HCT116 (cell line): ENCODE measurements at regions not wholly inside any gene's neighbourhood (a gene's known extent, or its start where the extent isn't known, plus 50 kb on each side); places are given as distances from the start of the nearest gene placed in this dataset.

Experiments used
- ATAC-seq: fragments of 200-7000 bp; cut with Tn5 transposase; 2 replicates; pipeline ENCODE4 v1.9.1; 2020; ENCODE audit warnings: mild to moderate bottlenecking, moderate library complexity
- BruUV-seq: library from RNA; stranded (reverse); fragments of 400-500 nt; replicated peaks from 2 replicates; lab custom pipeline; 2021; lab: Mats Ljungman, UMichigan
- CTCF ChIA-PET: fragments of 300-600 bp; sonication (Branson Sonifier 250); formaldehyde crosslinking; loops from one replicate; lab custom pipeline; 2021; ENCODE audit warnings: antibody characterized with exemption; lab: Charles Lee
- POLR2A ChIA-PET: fragments of 300-600, 350-600 bp; sonication (Branson Sonifier 250); formaldehyde crosslinking; loops from one replicate; lab custom pipeline; 2021; ENCODE audit warnings: antibody characterized with exemption; lab: Charles Lee
- RAD21 ChIA-PET, 2 experiments: fragments of 300-600 bp; sonication (Branson Sonifier 250); formaldehyde crosslinking; loops; one replicate each; lab custom pipeline; 2023; ENCODE audit warnings: low total read pairs in 2 of 2; ENCODE audit not compliant: uncharacterized antibody in 2 of 2, unreplicated experiment in 2 of 2, low non-redundant PET in 1 of 2; lab: Charles Lee
- DNase-seq: peaks from one replicate; pipeline ENCODE4 v3.0.0-alpha.2; 2010; ENCODE audit warnings: low read depth, low spot score
- H2AFZ ChIP-seq: fragments of 200-600 bp; shearing (Covaris generic), sonication (generic); 2 replicates; pipeline ENCODE4 v1.6.1; 2017; ENCODE audit warnings: low read depth, mixed run types, mixed read lengths, antibody characterized with exemption, low read length; ENCODE audit not compliant: poor library complexity, severe bottlenecking
- H3K27ac ChIP-seq: 2 replicates; pipeline ENCODE4 v1.5.1; 2012; ENCODE audit warnings: low read depth, low read length
- H3K27me3 ChIP-seq: fragments of 200-600 bp; sonication (generic); 2 replicates; pipeline ENCODE4 v1.6.1; 2016; ENCODE audit warnings: mixed run types, low read length, mixed read lengths; ENCODE audit not compliant: insufficient read depth
- H3K36me3 ChIP-seq, 2 experiments: fragments of 200-500 bp in 1 of 2; fragments of 200-600 bp in 1 of 2; sonication (Bioruptor generic) in 1 of 2; sonication (generic) in 1 of 2; 2 replicates each; pipeline versions ENCODE4 v1.5.1 to v1.6.1; 2014 to 2016; ENCODE audit warnings: low read length in 2 of 2, inconsistent platforms in 1 of 2, mixed read lengths in 1 of 2, mixed run types in 1 of 2; ENCODE audit not compliant: insufficient read depth in 2 of 2, control insufficient read depth in 1 of 2
- H3K4me1 ChIP-seq, 2 experiments: fragments of 200-600 bp in 1 of 2; sonication (generic) in 1 of 2; 2 replicates each; pipeline versions ENCODE4 v1.5.1 to v1.6.1; 2012 to 2017; ENCODE audit warnings: low read length in 2 of 2, inconsistent platforms in 1 of 2, mild to moderate bottlenecking in 1 of 2, mixed read lengths in 1 of 2, mixed run types in 1 of 2, moderate library complexity in 1 of 2; ENCODE audit not compliant: insufficient read depth in 2 of 2, control insufficient read depth in 1 of 2
- H3K4me2 ChIP-seq: fragments of 200-600 bp; sonication (generic); 2 replicates; pipeline ENCODE4 v1.6.1; 2017; ENCODE audit warnings: mixed run types, low read length, mixed read lengths
- H3K4me3 ChIP-seq, 2 experiments: fragments of 200-600 bp in 1 of 2; sonication (generic) in 1 of 2; replicated peaks in 1 of 2; 2 replicates each; pipeline ENCODE4 v1.5.1; 2011 to 2016; ENCODE audit warnings: low read length in 2 of 2, control low read depth in 1 of 2, low read depth in 1 of 2, mild to moderate bottlenecking in 1 of 2, mixed read lengths in 1 of 2, mixed run types in 1 of 2
- H3K79me2 ChIP-seq: fragments of 200-600 bp; sonication (generic); 2 replicates; pipeline ENCODE4 v1.6.1; 2017; ENCODE audit warnings: mild to moderate bottlenecking, mixed run types, low read length, moderate library complexity, mixed read lengths; ENCODE audit not compliant: insufficient read depth
- H3K9ac ChIP-seq: fragments of 200-600 bp; sonication (generic); 2 replicates; pipeline ENCODE4 v1.6.1; 2016; ENCODE audit warnings: low read length, mixed read lengths
- H3K9me2 ChIP-seq: fragments of 200-600 bp; sonication (generic), shearing (Covaris generic); 2 replicates; pipeline ENCODE4 v1.6.1; 2017; ENCODE audit warnings: mixed run types, mild to moderate bottlenecking, moderate library complexity; ENCODE audit not compliant: insufficient read depth
- H3K9me3 ChIP-seq, 2 experiments: fragments of 200-500 bp in 1 of 2; fragments of 200-600 bp in 1 of 2; sonication (Bioruptor generic) in 1 of 2; sonication (generic) in 1 of 2; 2 replicates each; pipeline ENCODE4 v1.6.1; 2014 to 2017; ENCODE audit warnings: low read length in 2 of 2, mixed read lengths in 2 of 2, inconsistent platforms in 1 of 2, low read depth in 1 of 2, mild to moderate bottlenecking in 1 of 2, mixed run types in 1 of 2, moderate library complexity in 1 of 2; ENCODE audit not compliant: control insufficient read depth in 1 of 2, insufficient read depth in 1 of 2
- H4K20me1 ChIP-seq: fragments of 200-600 bp; sonication (generic), shearing (Covaris generic); 2 replicates; pipeline ENCODE4 v1.6.1; 2017; ENCODE audit warnings: mixed run types, mild to moderate bottlenecking, moderate library complexity; ENCODE audit not compliant: insufficient read depth
- CEBPB ChIP-seq: IDR thresholded peaks from 2 replicates; pipeline ENCODE4 v1.6.1; 2012; ENCODE audit warnings: low read depth
- EGR1 ChIP-seq: IDR thresholded peaks from 2 replicates; pipeline ENCODE4 v1.6.1; 2012; ENCODE audit warnings: low read depth
- EZH2 ChIP-seq: fragments of 200-600 bp; sonication (generic); IDR thresholded peaks from 2 replicates; pipeline ENCODE4 v1.6.1; 2017; ENCODE audit warnings: antibody characterized with exemption, mixed run types
- FOSL1 ChIP-seq: IDR thresholded peaks from 2 replicates; pipeline ENCODE4 v1.6.1; 2012; ENCODE audit warnings: low read depth
- JUND ChIP-seq: IDR thresholded peaks from 2 replicates; pipeline ENCODE4 v1.6.1; 2012
- POLR2A ChIP-seq: IDR thresholded peaks from 2 replicates; pipeline ENCODE4 v1.7.0; 2011; ENCODE audit warnings: borderline replicate concordance; ENCODE audit not compliant: insufficient read depth, insufficient read length; ENCODE audit errors: extremely low read depth
- SP1 ChIP-seq: IDR thresholded peaks from 2 replicates; pipeline ENCODE4 v1.6.1; 2012; ENCODE audit warnings: low read depth
- TCF7L2 ChIP-seq: IDR thresholded peaks from 2 replicates; pipeline ENCODE4 v1.7.0; 2011; ENCODE audit warnings: borderline replicate concordance, inconsistent platforms; ENCODE audit not compliant: insufficient read depth, insufficient read length; ENCODE audit errors: extremely low read depth
- ZNF274 ChIP-seq: fragments of 200-500 bp; sonication (Bioruptor generic); IDR thresholded peaks from 2 replicates; pipeline ENCODE4 v1.6.1; 2014; ENCODE audit warnings: mild to moderate bottlenecking, low read depth, low read length, inconsistent platforms
- intact Hi-C: fragments of 100-400 bp; cut with micrococcal nuclease; formaldehyde crosslinking; loops from 2 replicates; pipeline ENCODE4 v1.10.0; 2022
- TF ChIP-seq, protein P1 (sequence below): IDR thresholded peaks from 2 replicates; pipeline ENCODE4 v1.6.1; 2012; ENCODE audit warnings: low read depth
- TF ChIP-seq, protein P2 (sequence below), 3 experiments: fragments of 200-600 bp in 1 of 3; sonication (generic) in 1 of 3; IDR thresholded peaks in 2 of 3; conservative IDR thresholded peaks in 1 of 3; 2 replicates each; pipeline ENCODE4 v1.5.1; 2012 to 2017; ENCODE audit warnings: low read depth in 2 of 3, low read length in 2 of 3, antibody characterized with exemption in 1 of 3, borderline replicate concordance in 1 of 3, control low read depth in 1 of 3, mild to moderate bottlenecking in 1 of 3, mixed read lengths in 1 of 3, mixed run types in 1 of 3, moderate library complexity in 1 of 3; ENCODE audit not compliant: insufficient read depth in 1 of 3
- TF ChIP-seq, protein P3 (sequence below): IDR thresholded peaks from 2 replicates; pipeline ENCODE4 v1.6.1; 2011; ENCODE audit warnings: mild to moderate bottlenecking, low read length, moderate library complexity; ENCODE audit not compliant: insufficient replicate concordance; ENCODE audit errors: extremely low read depth
- TF ChIP-seq, protein P4 (sequence below): IDR thresholded peaks from 2 replicates; pipeline ENCODE4 v1.6.1; 2012

DNA sequence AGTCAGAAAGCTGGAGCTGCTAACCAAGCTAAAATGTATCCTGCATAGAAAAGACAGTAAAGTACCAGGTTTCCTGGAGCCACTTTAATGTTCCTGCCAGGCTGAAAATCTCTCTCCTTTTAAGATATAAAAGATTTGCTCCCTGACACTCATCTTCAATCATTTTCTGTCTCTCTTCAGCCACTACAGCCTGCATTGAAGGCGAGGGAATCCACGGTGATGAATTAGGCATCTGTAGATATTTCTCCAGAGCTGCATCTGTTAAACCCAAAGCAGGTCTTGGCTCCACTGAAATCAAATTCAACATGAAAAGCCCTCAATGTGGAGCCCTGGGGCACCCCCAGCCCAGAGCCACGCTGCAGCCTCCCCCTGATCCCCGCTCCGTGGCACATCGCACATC lies 94.7 kb upstream of the CRHR1 start:
- intact Hi-C loops = no loop called here
- ChIA-PET POLR2A (no interaction called here), RAD21 (no interaction called here), CTCF (no interaction called here)
- Histone ChIP-seq H3K79me2 (no peaks in the 10 kb centered on the region), H3K4me1 (no peaks in the 10 kb centered on the region), H3K27ac (no peak overlapping the region), H3K9me3 (no peaks in the 10 kb centered on the region), H2AFZ (no peak overlapping the region), H3K36me3 (no peaks in the 10 kb centered on the region), H3K4me3 (no peak overlapping the region), H3K9me2 (no peaks in the 10 kb centered on the region), H4K20me1 (no peaks in the 10 kb centered on the region), H3K27me3 (peaks cover 27% of the 10 kb centered on the region), H3K4me2 (no peak overlapping the region), H3K9ac (no peak overlapping the region)
- BruUV-seq = no TSS peak
- TF ChIP-seq POLR2A (no peak), SP1 (no peak), EGR1 (no peak), FOSL1 (no peak), CEBPB (no peak), JUND (no peak), TCF7L2 (no peak), EZH2 (no peak), ZNF274 (no peak)
- TF ChIP-seq, protein P1, sequence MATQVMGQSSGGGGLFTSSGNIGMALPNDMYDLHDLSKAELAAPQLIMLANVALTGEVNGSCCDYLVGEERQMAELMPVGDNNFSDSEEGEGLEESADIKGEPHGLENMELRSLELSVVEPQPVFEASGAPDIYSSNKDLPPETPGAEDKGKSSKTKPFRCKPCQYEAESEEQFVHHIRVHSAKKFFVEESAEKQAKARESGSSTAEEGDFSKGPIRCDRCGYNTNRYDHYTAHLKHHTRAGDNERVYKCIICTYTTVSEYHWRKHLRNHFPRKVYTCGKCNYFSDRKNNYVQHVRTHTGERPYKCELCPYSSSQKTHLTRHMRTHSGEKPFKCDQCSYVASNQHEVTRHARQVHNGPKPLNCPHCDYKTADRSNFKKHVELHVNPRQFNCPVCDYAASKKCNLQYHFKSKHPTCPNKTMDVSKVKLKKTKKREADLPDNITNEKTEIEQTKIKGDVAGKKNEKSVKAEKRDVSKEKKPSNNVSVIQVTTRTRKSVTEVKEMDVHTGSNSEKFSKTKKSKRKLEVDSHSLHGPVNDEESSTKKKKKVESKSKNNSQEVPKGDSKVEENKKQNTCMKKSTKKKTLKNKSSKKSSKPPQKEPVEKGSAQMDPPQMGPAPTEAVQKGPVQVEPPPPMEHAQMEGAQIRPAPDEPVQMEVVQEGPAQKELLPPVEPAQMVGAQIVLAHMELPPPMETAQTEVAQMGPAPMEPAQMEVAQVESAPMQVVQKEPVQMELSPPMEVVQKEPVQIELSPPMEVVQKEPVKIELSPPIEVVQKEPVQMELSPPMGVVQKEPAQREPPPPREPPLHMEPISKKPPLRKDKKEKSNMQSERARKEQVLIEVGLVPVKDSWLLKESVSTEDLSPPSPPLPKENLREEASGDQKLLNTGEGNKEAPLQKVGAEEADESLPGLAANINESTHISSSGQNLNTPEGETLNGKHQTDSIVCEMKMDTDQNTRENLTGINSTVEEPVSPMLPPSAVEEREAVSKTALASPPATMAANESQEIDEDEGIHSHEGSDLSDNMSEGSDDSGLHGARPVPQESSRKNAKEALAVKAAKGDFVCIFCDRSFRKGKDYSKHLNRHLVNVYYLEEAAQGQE = no peak
- TF ChIP-seq, protein P2, sequence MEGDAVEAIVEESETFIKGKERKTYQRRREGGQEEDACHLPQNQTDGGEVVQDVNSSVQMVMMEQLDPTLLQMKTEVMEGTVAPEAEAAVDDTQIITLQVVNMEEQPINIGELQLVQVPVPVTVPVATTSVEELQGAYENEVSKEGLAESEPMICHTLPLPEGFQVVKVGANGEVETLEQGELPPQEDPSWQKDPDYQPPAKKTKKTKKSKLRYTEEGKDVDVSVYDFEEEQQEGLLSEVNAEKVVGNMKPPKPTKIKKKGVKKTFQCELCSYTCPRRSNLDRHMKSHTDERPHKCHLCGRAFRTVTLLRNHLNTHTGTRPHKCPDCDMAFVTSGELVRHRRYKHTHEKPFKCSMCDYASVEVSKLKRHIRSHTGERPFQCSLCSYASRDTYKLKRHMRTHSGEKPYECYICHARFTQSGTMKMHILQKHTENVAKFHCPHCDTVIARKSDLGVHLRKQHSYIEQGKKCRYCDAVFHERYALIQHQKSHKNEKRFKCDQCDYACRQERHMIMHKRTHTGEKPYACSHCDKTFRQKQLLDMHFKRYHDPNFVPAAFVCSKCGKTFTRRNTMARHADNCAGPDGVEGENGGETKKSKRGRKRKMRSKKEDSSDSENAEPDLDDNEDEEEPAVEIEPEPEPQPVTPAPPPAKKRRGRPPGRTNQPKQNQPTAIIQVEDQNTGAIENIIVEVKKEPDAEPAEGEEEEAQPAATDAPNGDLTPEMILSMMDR (IDR thresholded peaks at IDR 0.05 in 2 of 3, conservative IDR thresholded peaks at IDR 0.05 in 1 of 3; ENCODE audit: borderline replicate concordance in 1 of 3, insufficient read depth in 1 of 3, low read depth in 2 of 3, low read length in 2 of 3) = no peak
- TF ChIP-seq, protein P3, sequence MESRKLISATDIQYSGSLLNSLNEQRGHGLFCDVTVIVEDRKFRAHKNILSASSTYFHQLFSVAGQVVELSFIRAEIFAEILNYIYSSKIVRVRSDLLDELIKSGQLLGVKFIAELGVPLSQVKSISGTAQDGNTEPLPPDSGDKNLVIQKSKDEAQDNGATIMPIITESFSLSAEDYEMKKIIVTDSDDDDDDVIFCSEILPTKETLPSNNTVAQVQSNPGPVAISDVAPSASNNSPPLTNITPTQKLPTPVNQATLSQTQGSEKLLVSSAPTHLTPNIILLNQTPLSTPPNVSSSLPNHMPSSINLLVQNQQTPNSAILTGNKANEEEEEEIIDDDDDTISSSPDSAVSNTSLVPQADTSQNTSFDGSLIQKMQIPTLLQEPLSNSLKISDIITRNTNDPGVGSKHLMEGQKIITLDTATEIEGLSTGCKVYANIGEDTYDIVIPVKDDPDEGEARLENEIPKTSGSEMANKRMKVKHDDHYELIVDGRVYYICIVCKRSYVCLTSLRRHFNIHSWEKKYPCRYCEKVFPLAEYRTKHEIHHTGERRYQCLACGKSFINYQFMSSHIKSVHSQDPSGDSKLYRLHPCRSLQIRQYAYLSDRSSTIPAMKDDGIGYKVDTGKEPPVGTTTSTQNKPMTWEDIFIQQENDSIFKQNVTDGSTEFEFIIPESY = no peak
- TF ChIP-seq, protein P4, sequence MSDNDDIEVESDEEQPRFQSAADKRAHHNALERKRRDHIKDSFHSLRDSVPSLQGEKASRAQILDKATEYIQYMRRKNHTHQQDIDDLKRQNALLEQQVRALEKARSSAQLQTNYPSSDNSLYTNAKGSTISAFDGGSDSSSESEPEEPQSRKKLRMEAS = no peak
- no peak for DNase-seq
- ATAC-seq = no peak
